IPS-18a (cell line): ENCODE measurements at regions not wholly inside any gene's neighbourhood (a gene's known extent, or its start where the extent isn't known, plus 50 kb on each side); places are given as distances from the start of the nearest gene placed in this dataset.

Source experiments
- H3K27ac ChIP-seq: one replicate; pipeline ENCODE4 v1.5.1; 2013; ENCODE audit warnings: low read length
- H3K27me3 ChIP-seq: one replicate; pipeline ENCODE4 v1.6.1; 2013; ENCODE audit warnings: mild to moderate bottlenecking, low read length; ENCODE audit not compliant: control insufficient read depth, insufficient read depth
- H3K36me3 ChIP-seq: one replicate; pipeline ENCODE4 v1.6.1; 2013; ENCODE audit warnings: low read depth, low read length; ENCODE audit not compliant: control insufficient read depth
- H3K4me1 ChIP-seq: one replicate; pipeline ENCODE4 v1.6.1; 2013; ENCODE audit warnings: low read depth, low read length; ENCODE audit not compliant: control insufficient read depth
- H3K4me3 ChIP-seq: one replicate; pipeline ENCODE4 v1.5.1; 2013; ENCODE audit warnings: low read length
- H3K9ac ChIP-seq: one replicate; pipeline ENCODE4 v1.6.1; 2013; ENCODE audit warnings: mild to moderate bottlenecking, low read length, moderate library complexity
- H3K9me3 ChIP-seq: one replicate; pipeline ENCODE4 v1.6.1; 2013; ENCODE audit warnings: low read depth, low read length; ENCODE audit not compliant: control insufficient read depth

DNA sequence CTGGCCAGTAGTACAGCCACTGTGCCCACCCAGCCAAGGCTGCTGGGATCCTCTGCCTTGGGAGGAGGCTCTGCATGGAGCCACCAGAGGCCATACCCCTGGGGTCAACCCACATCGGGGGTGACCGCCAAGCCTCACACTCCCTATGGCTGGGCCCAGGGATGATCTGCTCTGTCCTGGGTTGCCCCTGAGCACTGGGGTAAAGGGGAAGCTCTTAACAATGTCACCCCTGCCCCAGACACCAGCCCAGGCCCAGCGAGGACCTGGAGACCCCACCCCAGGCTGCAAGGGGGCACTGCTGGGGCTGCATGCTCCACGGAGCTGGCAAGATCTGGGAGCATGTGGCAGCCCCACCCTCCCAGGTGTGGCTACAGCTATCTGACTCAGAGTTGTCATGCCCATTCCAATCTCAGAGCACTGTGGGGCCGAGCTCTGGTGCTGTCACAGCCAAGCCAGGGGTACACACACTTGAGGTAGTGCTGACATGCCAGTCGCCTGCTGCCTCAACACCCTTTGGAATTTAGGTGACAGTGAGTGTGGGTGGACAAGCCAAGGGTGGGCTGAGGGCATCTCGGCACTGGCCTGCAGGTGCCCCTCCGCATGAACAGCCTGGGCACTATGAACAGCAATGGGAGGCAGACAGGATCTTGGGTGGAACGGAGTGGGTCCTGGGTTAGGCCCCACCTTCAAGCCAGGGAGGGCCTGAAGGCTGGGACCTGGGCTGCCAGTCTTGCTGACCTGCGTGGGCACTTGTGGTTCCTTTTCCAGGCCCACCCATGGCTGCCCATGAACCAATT lies 427.7 kb downstream of the LRRIQ3 start:
- H3K9me3 ChIP-seq: no peaks in the 10 kb centered on the region
- no peaks in the 10 kb centered on the region for H3K36me3 ChIP-seq
- H3K4me3 ChIP-seq: no peak overlapping the region
- H3K27ac ChIP-seq: no peak overlapping the region
- H3K4me1 ChIP-seq: no peaks in the 10 kb centered on the region
- no peak overlapping the region for H3K9ac ChIP-seq
- H3K27me3 ChIP-seq: no peaks in the 10 kb centered on the region

DNA sequence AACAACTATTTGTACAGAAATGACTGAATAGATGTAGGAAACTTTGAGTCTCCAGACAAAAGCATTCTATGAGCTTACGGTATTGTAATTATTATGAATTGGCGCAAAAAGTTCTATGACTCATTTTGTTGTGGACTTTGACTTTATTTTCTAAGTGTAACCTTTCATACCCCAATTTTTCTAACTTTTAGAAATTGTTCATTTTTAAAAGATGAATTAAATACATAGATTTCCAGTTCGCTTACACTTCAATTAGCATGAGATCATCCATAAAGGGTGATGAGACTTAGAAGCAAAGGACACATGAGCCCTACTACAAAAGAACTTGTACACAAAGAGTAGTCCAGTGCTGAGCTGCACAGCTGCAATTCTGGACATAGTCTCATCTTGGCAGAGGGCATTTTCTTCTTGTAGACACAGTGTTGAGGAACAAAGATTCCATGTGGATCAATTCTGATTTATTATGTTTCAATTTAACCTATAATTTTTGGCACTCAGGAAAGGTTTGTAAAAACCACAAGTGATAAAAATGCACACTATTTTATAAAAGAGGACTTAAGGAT lies 431.1 kb downstream of the LRRIQ3 start:
- Histone ChIP-seq H3K4me1 (no peaks in the 10 kb centered on the region), H3K27ac (no peak overlapping the region), H3K27me3 (no peaks in the 10 kb centered on the region), H3K4me3 (no peak overlapping the region), H3K9ac (no peak overlapping the region), H3K36me3 (no peaks in the 10 kb centered on the region), H3K9me3 (no peaks in the 10 kb centered on the region)

DNA sequence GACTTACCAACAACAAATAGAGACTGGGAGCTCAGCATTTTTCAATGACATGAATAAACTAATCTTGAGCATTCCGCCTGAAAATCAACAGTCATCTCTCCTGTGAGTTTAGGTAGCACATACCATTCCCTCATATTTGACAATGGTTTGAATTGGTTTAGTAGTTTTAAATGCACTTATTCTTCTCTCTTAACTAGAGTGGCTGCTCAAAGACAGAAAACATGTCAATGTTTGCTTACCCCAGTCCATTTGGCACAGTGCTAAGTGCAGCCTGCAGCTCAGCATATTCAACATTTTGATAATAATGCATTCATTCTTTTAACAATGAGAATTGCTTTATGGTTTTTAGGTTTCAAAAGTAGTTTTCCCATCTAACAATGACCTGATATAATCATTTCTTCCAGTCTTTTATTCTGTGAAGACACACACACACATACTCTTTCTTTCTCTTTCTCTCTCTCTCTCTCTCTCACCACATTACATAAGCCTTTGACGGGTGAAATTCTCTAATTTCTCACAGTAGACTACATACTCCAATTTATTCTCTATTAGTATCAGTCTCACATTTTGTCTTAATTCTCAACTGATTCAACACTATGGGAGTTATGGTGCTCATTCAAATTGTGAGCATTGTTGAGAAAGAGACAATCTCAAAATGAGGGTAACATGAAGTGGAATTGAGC lies 432.3 kb downstream of the LRRIQ3 start:
- Histone ChIP-seq H3K27me3 (no peaks in the 10 kb centered on the region), H3K9ac (no peak overlapping the region), H3K36me3 (no peaks in the 10 kb centered on the region), H3K9me3 (no peaks in the 10 kb centered on the region), H3K27ac (no peak overlapping the region), H3K4me1 (no peaks in the 10 kb centered on the region), H3K4me3 (no peak overlapping the region)

DNA sequence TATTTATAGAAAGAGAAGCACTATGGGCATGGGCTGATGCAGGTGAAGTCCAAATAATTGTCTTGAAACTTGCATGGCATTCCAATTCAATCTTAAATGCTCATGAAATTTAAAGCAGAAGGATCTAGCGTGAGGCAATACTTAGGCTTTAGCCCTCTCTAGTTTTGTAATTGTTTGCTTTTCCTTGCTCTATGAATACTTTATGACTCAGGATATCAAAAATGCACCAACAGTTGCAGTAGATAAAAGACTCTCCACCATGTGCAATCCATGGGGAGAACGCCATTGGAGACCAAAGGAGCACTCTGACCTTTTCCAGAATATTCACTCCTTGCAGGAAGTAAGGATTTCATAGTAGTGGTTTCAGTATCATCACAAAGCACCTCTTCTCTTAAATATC lies 436.4 kb downstream of the LRRIQ3 start:
- no peak overlapping the region for H3K27ac ChIP-seq
- H3K9me3 ChIP-seq: no peaks in the 10 kb centered on the region
- no peak overlapping the region for H3K4me3 ChIP-seq
- H3K27me3 ChIP-seq: no peaks in the 10 kb centered on the region
- H3K9ac ChIP-seq: no peak overlapping the region
- no peaks in the 10 kb centered on the region for H3K4me1 ChIP-seq
- H3K36me3 ChIP-seq: no peaks in the 10 kb centered on the region

DNA sequence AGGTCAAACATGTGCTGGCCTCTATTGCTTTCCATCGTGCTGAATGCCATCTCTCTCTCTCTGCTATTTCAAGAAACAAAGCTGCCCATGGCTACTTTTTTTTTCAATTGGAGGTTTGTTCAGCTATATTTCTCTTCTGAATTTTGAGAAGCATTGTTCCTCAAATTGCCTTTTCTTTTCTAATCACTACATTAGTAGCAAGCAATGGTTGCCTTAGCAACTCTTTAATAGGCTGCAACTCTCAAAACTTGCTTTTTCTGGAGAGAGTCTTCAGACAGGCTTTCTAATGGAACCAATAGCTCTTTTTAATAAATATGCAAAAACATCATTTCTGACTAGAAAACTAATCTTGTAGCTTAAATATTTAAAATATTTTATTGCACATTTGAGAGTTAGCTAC lies 439.0 kb downstream of the LRRIQ3 start:
- H3K36me3 ChIP-seq: no peaks in the 10 kb centered on the region
- no peaks in the 10 kb centered on the region for H3K27me3 ChIP-seq
- H3K9me3 ChIP-seq: no peaks in the 10 kb centered on the region
- H3K9ac ChIP-seq: no peak overlapping the region
- H3K4me3 ChIP-seq: no peak overlapping the region
- H3K27ac ChIP-seq: no peak overlapping the region
- peaks cover 5% of the 10 kb centered on the region for H3K4me1 ChIP-seq

DNA sequence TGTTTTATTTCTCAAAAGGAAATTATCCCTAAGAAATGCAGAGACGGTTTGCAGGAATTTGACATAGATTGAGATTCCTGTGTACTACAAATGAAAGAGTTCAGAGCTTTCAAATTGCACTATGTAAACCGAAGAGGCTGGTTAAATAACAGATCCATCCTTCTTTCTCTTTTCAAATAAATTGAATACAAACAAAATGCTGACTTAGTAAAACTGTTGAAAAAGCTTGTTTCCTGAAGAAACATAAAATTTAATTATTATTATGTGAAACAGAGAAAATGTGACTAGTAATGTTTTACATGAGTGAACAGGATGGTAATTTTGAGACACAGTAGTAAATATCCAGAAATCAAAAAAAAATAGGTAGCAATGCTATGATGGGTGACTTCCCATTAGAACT lies 441.2 kb downstream of the LRRIQ3 start:
- Histone ChIP-seq H3K4me1 (peaks cover 5% of the 10 kb centered on the region), H3K27me3 (no peaks in the 10 kb centered on the region), H3K9me3 (no peaks in the 10 kb centered on the region), H3K27ac (no peak overlapping the region), H3K4me3 (no peak overlapping the region), H3K9ac (no peak overlapping the region), H3K36me3 (no peaks in the 10 kb centered on the region)

DNA sequence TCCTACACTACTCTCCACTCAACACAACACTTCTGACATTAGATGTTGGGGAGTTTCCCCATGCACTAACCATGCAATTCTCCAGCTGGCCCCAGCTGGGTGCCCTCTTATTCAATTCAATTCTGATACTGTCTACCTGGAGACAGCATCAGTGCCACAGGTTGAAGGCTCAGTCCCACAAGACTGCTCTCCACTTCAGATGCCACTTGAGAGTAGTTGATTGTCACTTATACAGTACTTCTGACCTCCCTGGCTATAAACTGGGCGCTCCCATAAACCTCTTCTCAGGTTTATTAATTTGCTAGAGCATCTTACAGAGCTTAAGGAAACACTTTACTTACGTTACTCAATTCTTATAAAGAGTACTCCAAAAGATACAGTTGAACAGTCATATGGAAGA lies 442.3 kb downstream of the LRRIQ3 start:
- peaks cover 5% of the 10 kb centered on the region for H3K4me1 ChIP-seq
- no peaks in the 10 kb centered on the region for H3K27me3 ChIP-seq
- no peak overlapping the region for H3K27ac ChIP-seq
- no peaks in the 10 kb centered on the region for H3K36me3 ChIP-seq
- no peaks in the 10 kb centered on the region for H3K9me3 ChIP-seq
- H3K4me3 ChIP-seq: no peak overlapping the region
- no peak overlapping the region for H3K9ac ChIP-seq

DNA sequence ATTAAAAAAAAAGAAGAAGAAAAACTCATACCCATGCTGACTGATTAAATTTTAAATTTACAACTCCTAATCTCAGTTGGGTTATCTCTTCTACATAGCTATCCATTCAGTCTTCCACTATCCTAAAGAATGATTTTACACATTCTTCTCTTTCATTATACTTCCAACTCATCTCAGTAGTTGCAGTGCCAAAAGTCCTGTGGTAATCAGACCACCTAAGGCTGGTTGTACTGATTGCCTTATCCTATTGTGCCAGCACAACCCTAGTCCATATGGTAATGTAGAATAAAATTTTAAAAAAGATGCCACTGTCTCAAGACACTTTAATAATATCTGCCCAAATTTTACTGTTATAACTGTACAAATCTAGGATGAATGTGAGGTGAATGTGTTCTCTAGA lies 448.0 kb downstream of the LRRIQ3 start:
- no peaks in the 10 kb centered on the region for H3K36me3 ChIP-seq
- H3K9me3 ChIP-seq: peaks cover 5% of the 10 kb centered on the region
- no peak overlapping the region for H3K27ac ChIP-seq
- H3K9ac ChIP-seq: no peak overlapping the region
- no peaks in the 10 kb centered on the region for H3K4me1 ChIP-seq
- no peaks in the 10 kb centered on the region for H3K27me3 ChIP-seq
- H3K4me3 ChIP-seq: no peak overlapping the region

DNA sequence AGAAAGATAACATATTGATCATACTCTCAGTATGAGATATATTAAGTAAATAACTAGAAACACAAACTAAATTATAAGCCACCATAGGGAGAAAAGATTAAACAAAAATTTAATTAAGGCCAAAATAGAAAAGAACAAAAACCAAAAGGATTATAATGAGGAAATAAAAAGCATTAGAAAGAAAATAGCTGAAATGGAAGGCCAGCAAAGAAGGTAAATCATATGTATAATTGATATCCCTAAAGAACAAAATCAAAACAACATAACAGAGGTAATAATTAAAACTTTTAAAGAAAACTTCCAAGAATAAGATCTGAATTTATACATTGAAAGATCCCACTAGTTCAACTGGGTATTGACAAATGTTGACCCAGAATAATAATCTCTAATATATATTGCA lies 453.0 kb downstream of the LRRIQ3 start:
- Histone ChIP-seq H3K27ac (no peak overlapping the region), H3K4me1 (no peaks in the 10 kb centered on the region), H3K36me3 (no peaks in the 10 kb centered on the region), H3K9ac (no peak overlapping the region), H3K27me3 (no peaks in the 10 kb centered on the region), H3K4me3 (no peak overlapping the region), H3K9me3 (peaks cover 28% of the 10 kb centered on the region)

DNA sequence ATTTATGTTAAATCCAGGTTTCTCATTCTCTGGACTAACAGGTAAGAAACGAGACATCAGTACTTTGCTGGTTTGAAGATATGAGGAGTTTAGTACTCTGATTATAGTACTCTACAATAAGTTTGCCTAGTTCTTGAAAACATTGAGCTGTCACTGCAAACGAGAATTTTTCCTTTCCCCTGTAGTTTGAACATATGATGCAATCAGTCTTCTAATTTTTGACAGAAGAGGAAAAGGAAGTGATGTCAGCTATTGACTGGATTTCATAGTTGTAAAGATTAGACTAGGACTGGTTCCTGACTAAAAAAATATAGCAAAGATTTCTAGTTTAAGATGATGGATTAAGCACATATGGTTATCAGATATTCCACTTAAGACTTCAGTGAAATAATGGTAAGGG lies 461.9 kb downstream of the LRRIQ3 start:
- H3K27ac ChIP-seq: no peak overlapping the region
- no peaks in the 10 kb centered on the region for H3K36me3 ChIP-seq
- no peaks in the 10 kb centered on the region for H3K4me1 ChIP-seq
- no peaks in the 10 kb centered on the region for H3K27me3 ChIP-seq
- no peak overlapping the region for H3K9ac ChIP-seq
- peaks cover 8% of the 10 kb centered on the region for H3K9me3 ChIP-seq
- no peak overlapping the region for H3K4me3 ChIP-seq

DNA sequence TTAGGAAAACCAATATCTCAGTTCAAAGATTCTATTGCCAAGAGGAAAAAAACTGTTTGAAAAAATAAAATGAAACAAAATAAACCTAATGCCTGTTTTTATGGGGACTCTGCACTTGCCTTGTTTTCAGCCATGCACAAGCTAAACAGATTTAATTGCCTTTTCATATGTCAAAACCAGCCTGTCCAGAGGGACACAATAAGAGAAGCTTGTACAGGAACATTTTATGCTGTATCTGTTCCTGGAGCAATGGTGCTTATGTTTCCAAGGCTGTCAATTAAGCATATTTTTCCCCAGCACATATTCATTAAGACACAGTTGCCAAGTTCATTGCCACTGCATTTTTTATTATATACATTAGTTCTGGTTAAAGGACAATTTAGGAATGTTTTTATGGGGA lies 470.9 kb downstream of the LRRIQ3 start:
- H3K36me3 ChIP-seq: no peaks in the 10 kb centered on the region
- no peak overlapping the region for H3K4me3 ChIP-seq
- no peak overlapping the region for H3K27ac ChIP-seq
- H3K9ac ChIP-seq: no peak overlapping the region
- no peaks in the 10 kb centered on the region for H3K9me3 ChIP-seq
- no peaks in the 10 kb centered on the region for H3K27me3 ChIP-seq
- no peaks in the 10 kb centered on the region for H3K4me1 ChIP-seq

DNA sequence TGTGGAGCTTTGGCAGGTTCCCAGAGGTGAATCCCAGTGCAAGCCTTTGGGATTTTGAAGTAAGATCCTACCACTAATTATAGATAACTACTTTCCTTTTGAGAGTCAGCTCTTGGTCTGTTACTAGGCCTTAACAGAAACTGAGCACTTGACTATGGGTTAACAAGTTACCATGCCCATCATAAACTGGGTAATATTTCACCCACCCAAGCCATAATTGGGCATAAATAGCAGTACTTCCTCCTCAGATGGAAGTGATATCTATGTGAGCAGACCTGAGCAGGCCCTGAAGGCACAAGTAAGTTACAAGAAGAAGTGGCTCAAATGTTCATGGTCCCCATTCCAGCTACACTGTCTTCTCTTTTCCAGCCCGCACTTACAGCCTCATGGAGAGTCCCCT lies 475.9 kb downstream of the LRRIQ3 start:
- H3K4me3 ChIP-seq: no peak overlapping the region
- H3K4me1 ChIP-seq: no peaks in the 10 kb centered on the region
- no peaks in the 10 kb centered on the region for H3K9me3 ChIP-seq
- no peak overlapping the region for H3K9ac ChIP-seq
- H3K36me3 ChIP-seq: no peaks in the 10 kb centered on the region
- no peaks in the 10 kb centered on the region for H3K27me3 ChIP-seq
- no peak overlapping the region for H3K27ac ChIP-seq
